ENCODE measurements at regions not wholly inside any gene's neighbourhood (a gene's known extent, or its start where the extent isn't known, plus 50 kb on each side); places are given as distances from the start of the nearest gene placed in this dataset.

- TF ChIP-seq EZH2 (IDR thresholded peaks at IDR 0.05; ENCODE audit: low read depth): no peak
- TF ChIP-seq, protein P1, sequence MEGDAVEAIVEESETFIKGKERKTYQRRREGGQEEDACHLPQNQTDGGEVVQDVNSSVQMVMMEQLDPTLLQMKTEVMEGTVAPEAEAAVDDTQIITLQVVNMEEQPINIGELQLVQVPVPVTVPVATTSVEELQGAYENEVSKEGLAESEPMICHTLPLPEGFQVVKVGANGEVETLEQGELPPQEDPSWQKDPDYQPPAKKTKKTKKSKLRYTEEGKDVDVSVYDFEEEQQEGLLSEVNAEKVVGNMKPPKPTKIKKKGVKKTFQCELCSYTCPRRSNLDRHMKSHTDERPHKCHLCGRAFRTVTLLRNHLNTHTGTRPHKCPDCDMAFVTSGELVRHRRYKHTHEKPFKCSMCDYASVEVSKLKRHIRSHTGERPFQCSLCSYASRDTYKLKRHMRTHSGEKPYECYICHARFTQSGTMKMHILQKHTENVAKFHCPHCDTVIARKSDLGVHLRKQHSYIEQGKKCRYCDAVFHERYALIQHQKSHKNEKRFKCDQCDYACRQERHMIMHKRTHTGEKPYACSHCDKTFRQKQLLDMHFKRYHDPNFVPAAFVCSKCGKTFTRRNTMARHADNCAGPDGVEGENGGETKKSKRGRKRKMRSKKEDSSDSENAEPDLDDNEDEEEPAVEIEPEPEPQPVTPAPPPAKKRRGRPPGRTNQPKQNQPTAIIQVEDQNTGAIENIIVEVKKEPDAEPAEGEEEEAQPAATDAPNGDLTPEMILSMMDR (conservative IDR thresholded peaks at IDR 0.05): no peak
- intact Hi-C loops (cut with micrococcal nuclease; ENCODE audit: unreplicated experiment): no loop called here
- ChIA-PET POLR2A (ENCODE audit: unreplicated experiment) (no interaction called here), CTCF (no interaction called here)
- H3K27me3 ChIP-seq (ENCODE audit: insufficient read depth, low read depth): peaks cover 3% of the 10 kb centered on the region; the same call in 1 of the 2 replicates
- H3F3A ChIP-seq (ENCODE audit: insufficient read depth, low read depth): no peaks in the 10 kb centered on the region
- no peaks in the 10 kb centered on the region for H3K9me3 ChIP-seq (ENCODE audit: insufficient read depth, low read depth)
- H3K36me3 ChIP-seq (ENCODE audit: low read depth): no peaks in the 10 kb centered on the region
- no peaks in the 10 kb centered on the region for H3K4me1 ChIP-seq (replicated peaks; ENCODE audit: insufficient read depth)
- H3K79me2 ChIP-seq (ENCODE audit: low read depth): no peaks in the 10 kb centered on the region
- no peaks in the 10 kb centered on the region for H3K9me2 ChIP-seq (ENCODE audit: insufficient read depth)
- BruUV-seq (replicated peaks): no TSS peak
- DNase-seq: no peak
- no peak overlapping the region for H3K4me3 ChIP-seq
- no peak overlapping the region for H3K27ac ChIP-seq
- no peak overlapping the region for H3K4me2 ChIP-seq
- no peaks in the 10 kb centered on the region for H4K20me1 ChIP-seq (ENCODE audit: insufficient read depth)
- no peak overlapping the region for H2AFZ ChIP-seq
Measured at GRCh38 chr16:82533189-82533588, 93.6 kb upstream of the CDH13 start.

DNA sequence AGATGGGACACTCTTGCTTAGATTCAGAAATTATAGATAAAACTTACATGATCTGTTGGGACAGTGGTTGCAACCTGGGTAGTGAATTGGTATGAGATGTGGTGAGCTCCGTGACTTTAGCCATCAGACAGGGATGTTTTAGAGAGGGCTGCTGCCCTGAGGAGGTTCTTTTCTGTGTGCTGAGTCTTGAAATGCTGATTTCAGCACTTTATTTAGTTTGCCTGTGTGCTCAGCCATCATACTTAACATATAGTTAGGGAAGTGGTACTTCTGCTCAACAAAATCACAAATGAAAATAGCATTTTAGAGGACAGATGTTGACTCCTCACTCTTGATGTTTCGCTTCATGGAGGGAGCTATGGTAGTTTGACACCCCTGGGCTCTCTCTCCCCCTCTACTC, 95.9 kb upstream of the CDH13 start:
- H3K79me2 ChIP-seq (ENCODE audit: low read depth): no peaks in the 10 kb centered on the region
- intact Hi-C loops (cut with micrococcal nuclease; ENCODE audit: unreplicated experiment): no loop called here
- no peak overlapping the region for H3K4me3 ChIP-seq
- no peaks in the 10 kb centered on the region for H3K9me3 ChIP-seq (ENCODE audit: insufficient read depth, low read depth)
- H2AFZ ChIP-seq: no peak overlapping the region
- CTCF ChIA-PET: no interaction called here
- no peaks in the 10 kb centered on the region for H3K9me2 ChIP-seq (ENCODE audit: insufficient read depth)
- DNase-seq: no peak
- H3K4me2 ChIP-seq: no peak overlapping the region
- no peaks in the 10 kb centered on the region for H3K36me3 ChIP-seq (ENCODE audit: low read depth)
- POLR2A ChIA-PET (ENCODE audit: unreplicated experiment): no interaction called here
- H3K27ac ChIP-seq: no peak overlapping the region
- TF ChIP-seq EZH2 (IDR thresholded peaks at IDR 0.05; ENCODE audit: low read depth): no peak
- TF ChIP-seq, protein P1 (conservative IDR thresholded peaks at IDR 0.05): no peak
- no TSS peak for BruUV-seq (replicated peaks)
- H3K27me3 ChIP-seq (ENCODE audit: insufficient read depth, low read depth): no peaks in the 10 kb centered on the region
- no peaks in the 10 kb centered on the region for H3K4me1 ChIP-seq (replicated peaks; ENCODE audit: insufficient read depth)
- no peaks in the 10 kb centered on the region for H4K20me1 ChIP-seq (ENCODE audit: insufficient read depth)
- no peaks in the 10 kb centered on the region for H3F3A ChIP-seq (ENCODE audit: insufficient read depth, low read depth)

DNA sequence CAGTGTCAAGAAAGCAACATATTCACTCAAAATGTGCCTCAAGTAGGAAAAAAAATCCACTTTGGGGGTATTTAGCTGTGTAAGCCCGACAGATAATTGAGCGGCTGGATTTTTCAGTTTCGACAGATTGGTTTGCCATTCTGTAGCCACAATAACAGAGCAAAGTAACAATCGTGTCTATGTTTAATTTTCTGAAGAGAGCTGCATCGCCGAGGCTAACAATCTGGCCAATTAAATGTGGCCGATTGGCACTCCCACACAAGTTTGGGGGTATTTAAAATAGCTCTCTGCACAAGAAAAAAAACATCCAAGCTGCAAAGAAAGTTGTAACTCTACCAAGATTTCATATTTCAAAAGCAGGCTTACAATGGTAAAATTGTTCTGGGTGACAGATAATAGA, 99.7 kb upstream of the CDH13 start:
- Histone ChIP-seq H3K9me2 (ENCODE audit: insufficient read depth) (no peaks in the 10 kb centered on the region), H3K4me3 (no peak overlapping the region), H3K79me2 (ENCODE audit: low read depth) (no peaks in the 10 kb centered on the region), H4K20me1 (ENCODE audit: insufficient read depth) (no peaks in the 10 kb centered on the region), H3K9me3 (ENCODE audit: insufficient read depth, low read depth) (no peaks in the 10 kb centered on the region), H3F3A (ENCODE audit: insufficient read depth, low read depth) (no peaks in the 10 kb centered on the region), H2AFZ (no peak overlapping the region), H3K27ac (no peak overlapping the region), H3K27me3 (ENCODE audit: insufficient read depth, low read depth) (no peaks in the 10 kb centered on the region), H3K36me3 (ENCODE audit: low read depth) (no peaks in the 10 kb centered on the region), H3K4me1 (replicated peaks; ENCODE audit: insufficient read depth) (no peaks in the 10 kb centered on the region), H3K4me2 (no peak overlapping the region)
- intact Hi-C loops (cut with micrococcal nuclease; ENCODE audit: unreplicated experiment): no loop called here
- BruUV-seq (replicated peaks): no TSS peak
- ChIA-PET POLR2A (ENCODE audit: unreplicated experiment) (no interaction called here), CTCF (no interaction called here)
- DNase-seq: no peak
- no peak for TF ChIP-seq EZH2 (IDR thresholded peaks at IDR 0.05; ENCODE audit: low read depth)
- TF ChIP-seq, protein P1 (conservative IDR thresholded peaks at IDR 0.05): no peak

All from PC-9 (cell line).